WTC11 (cell line): ENCODE measurements at regions not wholly inside any gene's neighbourhood (a gene's known extent, or its start where the extent isn't known, plus 50 kb on each side); places are given as distances from the start of the nearest gene placed in this dataset.

ENCODE experiments used
- ATAC-seq: fragments of 200-7000 bp; cut with Tn5 transposase; 2 replicates; pipeline ENCODE4 v1.10.0; 2021; ENCODE audit warnings: mild to moderate bottlenecking, moderate library complexity
- CTCF ChIA-PET: fragments of 300-600 bp; sonication (Branson Sonifier 250); formaldehyde crosslinking; loops from one replicate; lab custom pipeline; 2021; ENCODE audit warnings: antibody characterized with exemption; lab: Charles Lee
- POLR2A ChIA-PET: fragments of 350-600 bp; sonication (Branson Sonifier 250); formaldehyde crosslinking; loops from one replicate; lab custom pipeline; 2021; ENCODE audit warnings: antibody characterized with exemption; lab: Charles Lee
- DNase-seq: peaks from one replicate; pipeline ENCODE4 v3.0.0; 2021; ENCODE audit warnings: low spot score
- H3K27ac Mint-ChIP-seq: 2 replicates; pipeline ENCODE4 v1.8.0; 2021; ENCODE audit warnings: mixed read lengths
- H3K27me3 Mint-ChIP-seq: 2 replicates; pipeline ENCODE4 v1.8.0; 2021; ENCODE audit warnings: low read depth, mild to moderate bottlenecking, moderate library complexity, mixed read lengths
- H3K36me3 Mint-ChIP-seq: 2 replicates; pipeline ENCODE4 v1.8.0; 2021; ENCODE audit warnings: mixed read lengths
- H3K4me1 Mint-ChIP-seq: 2 replicates; pipeline ENCODE4 v1.8.0; 2022; ENCODE audit warnings: mixed read lengths
- H3K4me3 Mint-ChIP-seq: 2 replicates; pipeline ENCODE4 v1.8.0; 2021; ENCODE audit warnings: mild to moderate bottlenecking, moderate library complexity, mixed read lengths
- H3K9me3 Mint-ChIP-seq: 2 replicates; pipeline ENCODE4 v1.8.0; 2021; ENCODE audit warnings: mixed read lengths
- ETV6 ChIP-seq: sonication (generic); formaldehyde crosslinking; IDR thresholded peaks from 2 replicates; pipeline ENCODE4 v1.8.1; 2022; ENCODE audit warnings: mild to moderate bottlenecking, missing genetic modification reagents
- FOXP1 ChIP-seq: sonication (generic); formaldehyde crosslinking; IDR thresholded peaks from 2 replicates; pipeline ENCODE4 v1.8.0; 2022; ENCODE audit warnings: missing genetic modification reagents, mild to moderate bottlenecking, moderate library complexity, borderline replicate concordance
- GRHL2 ChIP-seq: fragments of 250-450 bp; sonication (Bioruptor Pico); IDR thresholded peaks from 2 replicates; pipeline ENCODE4 v1.8.0; 2022; ENCODE audit warnings: mild to moderate bottlenecking, moderate library complexity; ENCODE audit not compliant: insufficient replicate concordance, severe bottlenecking
- NFATC4 ChIP-seq: fragments of 250-450 bp; sonication (Bioruptor Pico); IDR thresholded peaks from 2 replicates; pipeline ENCODE4 v1.9.0; 2021; ENCODE audit warnings: mild to moderate bottlenecking
- NR1H2 ChIP-seq: sonication (generic); formaldehyde crosslinking; IDR thresholded peaks from 2 replicates; pipeline ENCODE4 v1.9.0; 2021; ENCODE audit warnings: mild to moderate bottlenecking, moderate library complexity, missing genetic modification reagents
- SMAD4 ChIP-seq: sonication (generic); formaldehyde crosslinking; IDR thresholded peaks from 2 replicates; pipeline ENCODE4 v1.8.0; 2022; ENCODE audit warnings: mild to moderate bottlenecking, missing genetic modification reagents
- TCF7 ChIP-seq: sonication (generic); formaldehyde crosslinking; IDR thresholded peaks from 2 replicates; pipeline ENCODE4 v1.8.0; 2022; ENCODE audit warnings: mild to moderate bottlenecking, low read depth, missing genetic modification reagents, moderate library complexity
- TEAD1 ChIP-seq: sonication (generic); formaldehyde crosslinking; IDR thresholded peaks from 2 replicates; pipeline ENCODE4 v1.8.0; 2022; ENCODE audit warnings: mild to moderate bottlenecking, missing genetic modification reagents
- TF ChIP-seq, protein P1 (sequence below): fragments of 250-450 bp; sonication (Bioruptor Pico); IDR thresholded peaks from 2 replicates; pipeline ENCODE4 v1.9.0; 2021; ENCODE audit warnings: mild to moderate bottlenecking
- TF ChIP-seq, protein P2 (sequence below): fragments of 250-450 bp; sonication (Bioruptor Pico); IDR thresholded peaks from 2 replicates; pipeline ENCODE4 v1.9.0; 2021; ENCODE audit warnings: mild to moderate bottlenecking
- TF ChIP-seq, protein P3 (sequence below): sonication (generic); formaldehyde crosslinking; IDR thresholded peaks from 2 replicates; pipeline ENCODE4 v1.8.0; 2023; ENCODE audit warnings: missing genetic modification reagents, mild to moderate bottlenecking, borderline replicate concordance
- TF ChIP-seq, protein P4 (sequence below): sonication (generic); formaldehyde crosslinking; IDR thresholded peaks from 2 replicates; pipeline ENCODE4 v1.8.0; 2022; ENCODE audit warnings: mild to moderate bottlenecking, missing genetic modification reagents
- TF ChIP-seq, protein P5 (sequence below): sonication (generic); formaldehyde crosslinking; IDR thresholded peaks from 2 replicates; pipeline ENCODE4 v1.8.1; 2023; ENCODE audit warnings: mild to moderate bottlenecking, missing genetic modification reagents
- TF ChIP-seq, protein P6 (sequence below): sonication (generic); formaldehyde crosslinking; IDR thresholded peaks from 2 replicates; pipeline ENCODE4 v1.8.0; 2022; ENCODE audit warnings: mild to moderate bottlenecking, missing genetic modification reagents
- TF ChIP-seq, protein P7 (sequence below): sonication (generic); formaldehyde crosslinking; IDR thresholded peaks from 2 replicates; pipeline ENCODE4 v1.8.1; 2023; ENCODE audit warnings: mild to moderate bottlenecking, moderate library complexity, missing genetic modification reagents

DNA sequence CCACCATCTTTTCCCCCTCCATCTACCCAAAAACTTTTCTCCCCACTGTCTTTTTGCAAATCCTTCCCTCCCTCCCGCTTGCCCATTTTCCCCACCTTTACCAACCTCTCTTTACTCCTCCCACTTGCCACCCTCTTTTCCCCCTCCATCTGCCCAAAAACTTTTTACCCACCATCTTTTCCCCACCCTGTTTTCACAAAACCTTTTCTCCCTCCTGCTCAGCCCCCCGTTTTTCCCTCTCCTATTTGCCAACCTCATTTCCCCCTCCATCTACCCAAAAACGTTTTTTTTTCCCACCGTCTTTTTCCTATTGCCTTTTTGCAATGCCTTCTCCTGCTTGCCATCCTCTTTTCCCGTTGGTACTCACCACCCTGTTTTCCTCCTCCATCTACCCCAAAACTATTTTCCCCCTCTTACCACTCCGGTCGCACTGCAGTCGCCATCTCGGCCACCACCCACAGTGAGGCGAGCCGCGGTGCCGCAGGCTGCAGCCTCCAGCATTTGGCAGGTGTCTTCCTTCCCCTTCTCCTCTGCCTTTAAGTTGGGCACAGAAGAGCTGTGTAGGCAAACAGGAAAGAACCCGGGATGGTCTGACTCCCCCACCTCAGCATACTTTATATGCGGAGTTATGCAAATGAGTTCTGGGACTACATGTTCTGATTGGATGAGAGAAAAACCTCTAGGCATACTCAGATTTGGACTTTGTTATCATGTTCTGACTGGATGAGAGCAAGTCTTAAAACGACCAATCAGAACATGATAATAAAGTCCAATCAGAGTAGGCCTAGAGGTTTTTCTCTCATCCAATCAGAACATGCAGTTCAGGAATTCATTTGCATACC, 121.2 kb upstream of the VPREB1 start:
- CTCF ChIA-PET: interaction anchor here (1.1 kb wide), 1 partner anchor 13 kb away, joined by 4 read pairs; no protein-coding TSS in a partner anchor
- DNase-seq (no peak), ATAC-seq (no peak; the same call in 1 of the 2 replicates)
- TF ChIP-seq TEAD1: no peak
- TF ChIP-seq, protein P1, sequence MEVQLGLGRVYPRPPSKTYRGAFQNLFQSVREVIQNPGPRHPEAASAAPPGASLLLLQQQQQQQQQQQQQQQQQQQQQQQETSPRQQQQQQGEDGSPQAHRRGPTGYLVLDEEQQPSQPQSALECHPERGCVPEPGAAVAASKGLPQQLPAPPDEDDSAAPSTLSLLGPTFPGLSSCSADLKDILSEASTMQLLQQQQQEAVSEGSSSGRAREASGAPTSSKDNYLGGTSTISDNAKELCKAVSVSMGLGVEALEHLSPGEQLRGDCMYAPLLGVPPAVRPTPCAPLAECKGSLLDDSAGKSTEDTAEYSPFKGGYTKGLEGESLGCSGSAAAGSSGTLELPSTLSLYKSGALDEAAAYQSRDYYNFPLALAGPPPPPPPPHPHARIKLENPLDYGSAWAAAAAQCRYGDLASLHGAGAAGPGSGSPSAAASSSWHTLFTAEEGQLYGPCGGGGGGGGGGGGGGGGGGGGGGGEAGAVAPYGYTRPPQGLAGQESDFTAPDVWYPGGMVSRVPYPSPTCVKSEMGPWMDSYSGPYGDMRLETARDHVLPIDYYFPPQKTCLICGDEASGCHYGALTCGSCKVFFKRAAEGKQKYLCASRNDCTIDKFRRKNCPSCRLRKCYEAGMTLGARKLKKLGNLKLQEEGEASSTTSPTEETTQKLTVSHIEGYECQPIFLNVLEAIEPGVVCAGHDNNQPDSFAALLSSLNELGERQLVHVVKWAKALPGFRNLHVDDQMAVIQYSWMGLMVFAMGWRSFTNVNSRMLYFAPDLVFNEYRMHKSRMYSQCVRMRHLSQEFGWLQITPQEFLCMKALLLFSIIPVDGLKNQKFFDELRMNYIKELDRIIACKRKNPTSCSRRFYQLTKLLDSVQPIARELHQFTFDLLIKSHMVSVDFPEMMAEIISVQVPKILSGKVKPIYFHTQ (CRISPR knock-in tag): no peak
- TF ChIP-seq, protein P2, sequence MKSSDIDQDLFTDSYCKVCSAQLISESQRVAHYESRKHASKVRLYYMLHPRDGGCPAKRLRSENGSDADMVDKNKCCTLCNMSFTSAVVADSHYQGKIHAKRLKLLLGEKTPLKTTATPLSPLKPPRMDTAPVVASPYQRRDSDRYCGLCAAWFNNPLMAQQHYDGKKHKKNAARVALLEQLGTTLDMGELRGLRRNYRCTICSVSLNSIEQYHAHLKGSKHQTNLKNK (CRISPR knock-in tag): no peak
- TF ChIP-seq, protein P3, sequence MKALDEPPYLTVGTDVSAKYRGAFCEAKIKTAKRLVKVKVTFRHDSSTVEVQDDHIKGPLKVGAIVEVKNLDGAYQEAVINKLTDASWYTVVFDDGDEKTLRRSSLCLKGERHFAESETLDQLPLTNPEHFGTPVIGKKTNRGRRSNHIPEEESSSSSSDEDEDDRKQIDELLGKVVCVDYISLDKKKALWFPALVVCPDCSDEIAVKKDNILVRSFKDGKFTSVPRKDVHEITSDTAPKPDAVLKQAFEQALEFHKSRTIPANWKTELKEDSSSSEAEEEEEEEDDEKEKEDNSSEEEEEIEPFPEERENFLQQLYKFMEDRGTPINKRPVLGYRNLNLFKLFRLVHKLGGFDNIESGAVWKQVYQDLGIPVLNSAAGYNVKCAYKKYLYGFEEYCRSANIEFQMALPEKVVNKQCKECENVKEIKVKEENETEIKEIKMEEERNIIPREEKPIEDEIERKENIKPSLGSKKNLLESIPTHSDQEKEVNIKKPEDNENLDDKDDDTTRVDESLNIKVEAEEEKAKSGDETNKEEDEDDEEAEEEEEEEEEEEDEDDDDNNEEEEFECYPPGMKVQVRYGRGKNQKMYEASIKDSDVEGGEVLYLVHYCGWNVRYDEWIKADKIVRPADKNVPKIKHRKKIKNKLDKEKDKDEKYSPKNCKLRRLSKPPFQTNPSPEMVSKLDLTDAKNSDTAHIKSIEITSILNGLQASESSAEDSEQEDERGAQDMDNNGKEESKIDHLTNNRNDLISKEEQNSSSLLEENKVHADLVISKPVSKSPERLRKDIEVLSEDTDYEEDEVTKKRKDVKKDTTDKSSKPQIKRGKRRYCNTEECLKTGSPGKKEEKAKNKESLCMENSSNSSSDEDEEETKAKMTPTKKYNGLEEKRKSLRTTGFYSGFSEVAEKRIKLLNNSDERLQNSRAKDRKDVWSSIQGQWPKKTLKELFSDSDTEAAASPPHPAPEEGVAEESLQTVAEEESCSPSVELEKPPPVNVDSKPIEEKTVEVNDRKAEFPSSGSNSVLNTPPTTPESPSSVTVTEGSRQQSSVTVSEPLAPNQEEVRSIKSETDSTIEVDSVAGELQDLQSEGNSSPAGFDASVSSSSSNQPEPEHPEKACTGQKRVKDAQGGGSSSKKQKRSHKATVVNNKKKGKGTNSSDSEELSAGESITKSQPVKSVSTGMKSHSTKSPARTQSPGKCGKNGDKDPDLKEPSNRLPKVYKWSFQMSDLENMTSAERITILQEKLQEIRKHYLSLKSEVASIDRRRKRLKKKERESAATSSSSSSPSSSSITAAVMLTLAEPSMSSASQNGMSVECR (CRISPR knock-in tag): no peak
- no peak overlapping the region for H3K4me3 Mint-ChIP-seq
- 0 out of 2 replicates have a peak, but pooled peaks cover 9% of the 10 kb centered on the region for H3K4me1 Mint-ChIP-seq
- no peak overlapping the region for H3K27ac Mint-ChIP-seq
- H3K27me3 Mint-ChIP-seq: peaks cover 95% of the 10 kb centered on the region
- H3K36me3 Mint-ChIP-seq: no peaks in the 10 kb centered on the region
- H3K9me3 Mint-ChIP-seq: no peaks in the 10 kb centered on the region
- POLR2A ChIA-PET: no interaction called here

DNA sequence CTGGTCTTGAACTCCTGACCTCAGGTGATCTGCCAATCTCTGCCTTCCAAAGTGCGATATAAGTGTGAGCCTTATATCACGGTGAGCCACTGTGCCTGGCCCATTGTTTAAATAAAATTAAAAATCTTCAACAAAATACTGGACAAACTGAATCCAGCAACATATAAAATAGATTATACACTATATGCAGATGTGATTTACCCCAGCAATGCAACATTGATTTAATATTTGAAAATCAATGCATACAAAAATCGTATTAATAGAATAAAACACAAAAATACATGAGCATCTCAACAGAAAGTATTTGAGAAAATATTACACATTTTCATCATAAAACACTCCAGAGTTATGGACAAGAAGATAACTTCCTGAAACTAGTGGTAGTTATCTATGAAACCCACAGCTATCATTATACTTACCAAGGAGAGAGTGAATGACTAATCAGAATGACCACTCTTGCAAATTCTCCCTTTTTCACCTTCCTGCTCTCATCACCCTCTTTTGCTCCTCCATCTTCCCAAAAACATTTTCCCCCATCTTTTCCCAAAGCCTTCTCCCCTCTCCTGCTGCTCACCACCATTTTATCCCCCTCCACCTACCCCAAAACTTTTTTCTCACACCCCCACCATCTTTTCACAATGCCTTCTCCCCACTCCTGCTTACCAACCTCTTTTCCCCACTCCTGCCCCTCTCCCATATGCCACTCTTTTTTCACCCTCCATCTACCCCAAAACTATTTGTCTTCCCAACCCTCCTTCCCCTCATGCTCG, 122.1 kb upstream of the VPREB1 start:
- TF ChIP-seq GRHL2 (CRISPR knock-in tag) (no peak), ETV6 (no peak), NR1H2 (CRISPR knock-in tag) (no peak), SMAD4 (no peak)
- 0 out of 2 replicates have a peak, but pooled peaks cover 9% of the 10 kb centered on the region for H3K4me1 Mint-ChIP-seq
- H3K36me3 Mint-ChIP-seq: no peaks in the 10 kb centered on the region
- ChIA-PET CTCF (no interaction called here), POLR2A (interaction anchor here (0.7 kb wide), 1 partner anchor 1360 kb away, joined by 6 read pairs; no protein-coding TSS in a partner anchor)
- peaks cover 89% of the 10 kb centered on the region for H3K27me3 Mint-ChIP-seq
- no peak overlapping the region for H3K27ac Mint-ChIP-seq
- ATAC-seq (no peak), DNase-seq (no peak)
- H3K4me3 Mint-ChIP-seq: no peak overlapping the region
- no peaks in the 10 kb centered on the region for H3K9me3 Mint-ChIP-seq

DNA sequence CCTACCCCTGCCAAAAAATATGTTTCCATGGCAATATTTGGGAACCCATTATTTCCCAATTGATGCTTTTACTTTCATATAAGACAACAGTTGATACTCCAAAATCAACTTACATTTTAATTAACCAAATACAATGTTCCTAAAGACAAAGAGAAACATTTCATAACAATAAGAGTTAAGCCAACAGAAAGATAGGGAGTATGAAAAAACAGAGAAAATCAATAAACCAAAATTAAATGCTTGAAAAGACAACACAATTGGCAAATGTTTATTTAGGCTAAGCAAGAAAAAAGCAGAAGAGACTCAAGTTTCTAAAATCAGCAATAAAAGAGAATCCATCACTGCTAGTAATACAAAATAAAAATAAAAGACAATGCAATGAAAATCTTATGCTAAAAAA, 123.1 kb upstream of the VPREB1 start:
- ATAC-seq (no peak), DNase-seq (no peak)
- ChIA-PET POLR2A (no interaction called here), CTCF (no interaction called here)
- no peaks in the 10 kb centered on the region for H3K36me3 Mint-ChIP-seq
- peaks cover 85% of the 10 kb centered on the region for H3K27me3 Mint-ChIP-seq
- H3K4me1 Mint-ChIP-seq: 0 out of 2 replicates have a peak, but pooled peaks cover 6% of the 10 kb centered on the region
- no peaks in the 10 kb centered on the region for H3K9me3 Mint-ChIP-seq
- no peak overlapping the region for H3K27ac Mint-ChIP-seq
- H3K4me3 Mint-ChIP-seq: no peak overlapping the region
- TF ChIP-seq, protein P4, sequence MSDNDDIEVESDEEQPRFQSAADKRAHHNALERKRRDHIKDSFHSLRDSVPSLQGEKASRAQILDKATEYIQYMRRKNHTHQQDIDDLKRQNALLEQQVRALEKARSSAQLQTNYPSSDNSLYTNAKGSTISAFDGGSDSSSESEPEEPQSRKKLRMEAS: no peak
- TF ChIP-seq, protein P2 (CRISPR knock-in tag): no peak
- TF ChIP-seq TCF7 (CRISPR knock-in tag) (no peak), FOXP1 (CRISPR knock-in tag) (no peak), NFATC4 (CRISPR knock-in tag) (no peak)
- TF ChIP-seq, protein P5, sequence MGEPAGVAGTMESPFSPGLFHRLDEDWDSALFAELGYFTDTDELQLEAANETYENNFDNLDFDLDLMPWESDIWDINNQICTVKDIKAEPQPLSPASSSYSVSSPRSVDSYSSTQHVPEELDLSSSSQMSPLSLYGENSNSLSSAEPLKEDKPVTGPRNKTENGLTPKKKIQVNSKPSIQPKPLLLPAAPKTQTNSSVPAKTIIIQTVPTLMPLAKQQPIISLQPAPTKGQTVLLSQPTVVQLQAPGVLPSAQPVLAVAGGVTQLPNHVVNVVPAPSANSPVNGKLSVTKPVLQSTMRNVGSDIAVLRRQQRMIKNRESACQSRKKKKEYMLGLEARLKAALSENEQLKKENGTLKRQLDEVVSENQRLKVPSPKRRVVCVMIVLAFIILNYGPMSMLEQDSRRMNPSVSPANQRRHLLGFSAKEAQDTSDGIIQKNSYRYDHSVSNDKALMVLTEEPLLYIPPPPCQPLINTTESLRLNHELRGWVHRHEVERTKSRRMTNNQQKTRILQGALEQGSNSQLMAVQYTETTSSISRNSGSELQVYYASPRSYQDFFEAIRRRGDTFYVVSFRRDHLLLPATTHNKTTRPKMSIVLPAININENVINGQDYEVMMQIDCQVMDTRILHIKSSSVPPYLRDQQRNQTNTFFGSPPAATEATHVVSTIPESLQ (CRISPR knock-in tag): no peak
- TF ChIP-seq, protein P6, sequence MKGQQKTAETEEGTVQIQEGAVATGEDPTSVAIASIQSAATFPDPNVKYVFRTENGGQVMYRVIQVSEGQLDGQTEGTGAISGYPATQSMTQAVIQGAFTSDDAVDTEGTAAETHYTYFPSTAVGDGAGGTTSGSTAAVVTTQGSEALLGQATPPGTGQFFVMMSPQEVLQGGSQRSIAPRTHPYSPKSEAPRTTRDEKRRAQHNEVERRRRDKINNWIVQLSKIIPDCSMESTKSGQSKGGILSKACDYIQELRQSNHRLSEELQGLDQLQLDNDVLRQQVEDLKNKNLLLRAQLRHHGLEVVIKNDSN (CRISPR knock-in tag): no peak
- TF ChIP-seq, protein P7, sequence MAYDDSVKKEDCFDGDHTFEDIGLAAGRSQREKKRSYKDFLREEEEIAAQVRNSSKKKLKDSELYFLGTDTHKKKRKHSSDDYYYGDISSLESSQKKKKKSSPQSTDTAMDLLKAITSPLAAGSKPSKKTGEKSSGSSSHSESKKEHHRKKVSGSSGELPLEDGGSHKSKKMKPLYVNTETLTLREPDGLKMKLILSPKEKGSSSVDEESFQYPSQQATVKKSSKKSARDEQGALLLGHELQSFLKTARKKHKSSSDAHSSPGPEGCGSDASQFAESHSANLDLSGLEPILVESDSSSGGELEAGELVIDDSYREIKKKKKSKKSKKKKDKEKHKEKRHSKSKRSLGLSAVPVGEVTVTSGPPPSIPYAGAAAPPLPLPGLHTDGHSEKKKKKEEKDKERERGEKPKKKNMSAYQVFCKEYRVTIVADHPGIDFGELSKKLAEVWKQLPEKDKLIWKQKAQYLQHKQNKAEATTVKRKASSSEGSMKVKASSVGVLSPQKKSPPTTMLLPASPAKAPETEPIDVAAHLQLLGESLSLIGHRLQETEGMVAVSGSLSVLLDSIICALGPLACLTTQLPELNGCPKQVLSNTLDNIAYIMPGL (CRISPR knock-in tag): no peak
